Muscle of back (tissue), 3 donors: ENCODE measurements at regions not wholly inside any gene's neighbourhood (a gene's known extent, or its start where the extent isn't known, plus 50 kb on each side); places are given as distances from the start of the nearest gene placed in this dataset.
A peak's percentile ranks its signal among the peaks of the same experiment; 100 is the strongest.
"Not testable (repeated sequence)": the region's sequence is repeated elsewhere in the genome, so short reads cannot be mapped to it uniquely, and the experiment has no call there.

Experiments
- DNase-seq, 3 donors: peaks; one replicate each; pipeline versions ENCODE4 v3.0.0 to v3.0.0-alpha.2; 2013

DNA sequence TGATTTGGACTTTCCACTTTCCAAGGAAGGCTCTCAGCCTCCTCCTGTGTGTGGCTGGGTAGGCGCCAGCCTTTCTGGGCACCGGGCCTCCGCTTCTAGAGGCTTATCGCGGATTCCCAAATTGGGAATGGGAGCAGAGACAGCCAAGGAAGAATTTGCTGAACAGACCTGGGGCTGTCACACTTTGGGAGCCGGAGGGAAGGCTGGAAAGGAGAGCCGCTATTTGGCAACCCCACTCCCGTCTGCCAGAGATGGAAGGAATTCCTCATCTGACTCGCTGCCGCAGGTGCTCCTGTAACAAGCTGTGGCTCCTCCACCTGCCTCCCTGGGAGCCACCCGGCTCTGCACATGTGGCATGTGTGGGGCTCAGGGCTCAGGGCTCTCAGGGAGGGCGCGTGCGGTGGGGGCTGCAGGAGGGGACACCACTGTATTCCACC lies 50.8 kb upstream of the ECHDC3 start:
- DNase-seq = no peak

DNA sequence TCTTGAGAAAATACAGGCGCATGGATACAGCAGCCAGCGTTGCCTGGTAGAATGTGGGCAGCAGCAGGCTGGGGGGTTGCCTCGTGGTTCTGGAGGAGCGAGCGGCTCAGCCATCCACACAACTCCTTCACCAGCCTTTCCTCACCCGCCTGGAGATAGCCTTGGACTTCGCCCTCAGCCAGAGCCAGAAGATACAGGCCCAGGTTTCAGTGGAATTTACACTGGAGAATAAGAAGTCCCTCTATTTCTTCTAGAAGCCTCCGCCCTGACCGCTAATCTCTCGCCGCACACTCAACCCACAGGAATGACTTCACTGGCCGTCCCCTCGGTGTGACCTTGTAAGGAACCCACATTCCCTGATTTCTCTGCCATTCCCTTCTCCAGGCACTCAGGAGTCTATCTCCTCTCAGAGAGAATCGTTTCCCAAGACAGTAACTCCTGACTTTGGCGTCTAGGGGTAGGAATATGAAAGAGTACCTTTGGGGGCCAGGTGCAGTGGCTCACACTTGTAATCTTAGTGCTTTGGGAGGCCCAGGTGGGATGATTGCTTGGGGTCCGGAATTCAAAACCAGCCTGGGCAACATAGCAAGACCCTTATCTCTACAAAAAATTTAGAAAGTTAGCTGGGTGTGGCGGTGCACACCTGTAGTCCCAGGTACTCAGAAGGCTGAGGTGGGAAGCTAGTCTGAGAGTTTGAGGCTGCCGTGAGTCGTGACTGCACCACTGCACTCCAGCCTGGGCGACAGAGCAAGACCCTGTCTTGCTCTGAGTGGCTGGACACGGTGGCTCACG lies 52.0 kb upstream of the ECHDC3 start:
- no peak for DNase-seq

DNA sequence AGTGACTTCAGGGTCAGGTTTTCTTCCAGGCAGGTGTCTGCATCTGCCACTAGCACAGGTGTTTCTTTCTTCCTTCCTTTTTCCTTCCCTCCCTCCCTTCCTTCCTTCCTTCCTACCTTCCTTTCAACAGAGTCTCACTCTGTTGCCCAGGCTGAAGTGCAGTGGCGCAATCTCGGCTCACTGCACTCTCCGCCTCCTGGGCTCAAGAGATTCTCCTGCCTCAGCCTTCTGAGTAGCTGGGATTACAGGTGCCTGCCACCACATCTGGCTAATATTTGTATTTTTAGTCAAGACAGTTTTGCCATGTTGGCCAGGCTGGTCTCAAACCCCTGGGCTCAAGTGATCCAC lies 53.8 kb upstream of the ECHDC3 start:
- not testable (repeated sequence) for DNase-seq

DNA sequence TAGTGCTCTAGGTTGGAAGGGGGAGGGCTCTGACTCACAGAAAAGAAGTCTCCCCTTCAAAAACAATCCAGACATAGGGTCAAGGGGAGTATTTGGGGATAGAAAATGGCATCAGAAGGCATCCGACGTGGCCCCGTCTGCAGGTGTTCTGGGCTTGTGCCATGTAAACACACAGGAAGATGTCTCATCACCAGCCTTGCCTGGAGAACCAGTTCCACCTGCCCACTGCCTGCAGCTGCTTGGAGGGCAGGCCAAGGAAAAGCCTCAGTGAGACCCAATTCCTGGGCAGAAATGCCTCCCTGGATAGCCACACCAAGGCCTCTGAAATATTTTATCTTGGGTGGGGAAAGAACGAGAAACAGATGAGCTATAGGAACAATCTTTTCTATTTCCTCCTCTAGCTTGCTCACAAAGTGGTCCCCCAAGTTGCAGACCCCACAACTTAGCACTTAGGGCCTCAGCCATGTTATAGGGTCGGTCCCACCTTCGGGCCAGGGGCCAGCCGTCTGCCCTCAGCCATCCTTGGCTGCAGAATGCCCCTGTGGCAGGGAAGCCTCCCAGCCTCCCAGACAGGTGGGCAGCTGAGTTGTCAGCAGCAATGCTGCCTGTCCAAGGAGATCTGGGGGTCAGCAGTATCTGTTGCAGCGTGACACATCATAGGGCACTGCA lies 54.3 kb upstream of the ECHDC3 start:
- DNase-seq = no peak

DNA sequence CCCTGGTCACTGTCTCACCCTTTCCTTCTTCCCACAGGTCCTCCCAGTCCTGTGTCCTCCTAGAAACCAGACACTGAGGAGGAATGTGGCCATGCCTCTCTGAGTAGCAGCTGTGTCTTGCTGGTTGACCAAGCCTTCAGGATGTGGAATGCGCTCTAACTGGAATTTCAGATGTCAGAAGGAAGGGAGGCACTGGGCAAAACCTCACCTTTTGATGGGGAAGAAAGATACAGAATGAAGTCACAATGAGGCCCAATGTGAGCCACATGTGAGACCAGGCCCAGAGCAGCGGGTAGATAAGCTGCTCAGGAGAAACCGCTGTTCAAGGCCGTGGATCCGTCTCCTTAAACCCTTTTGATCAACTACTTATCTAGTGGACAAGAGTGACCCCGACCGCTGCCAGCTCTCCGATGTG lies 54.8 kb upstream of the ECHDC3 start:
- no peak for DNase-seq

DNA sequence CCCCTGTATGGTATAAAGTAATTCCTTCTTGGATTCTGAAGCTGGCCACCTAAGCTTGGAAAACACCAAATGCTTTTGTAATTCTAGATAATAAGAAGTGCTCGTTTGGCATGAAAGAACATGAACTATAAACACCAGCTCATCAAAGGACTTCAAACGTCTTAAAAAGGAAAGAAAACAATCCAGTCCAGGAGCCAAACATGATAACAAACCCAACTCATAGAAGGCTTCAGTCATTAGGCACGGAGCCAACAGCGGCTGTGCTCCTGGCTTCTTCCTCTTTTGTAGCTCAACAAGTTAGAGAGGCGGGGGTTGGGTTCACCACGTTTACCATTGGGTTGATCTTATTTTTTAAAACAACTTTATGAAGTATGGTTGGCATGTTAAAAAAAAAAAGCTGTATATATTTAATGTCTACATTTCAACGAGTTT lies 56.4 kb upstream of the ECHDC3 start:
- peak in 2 of 3 donors; percentile 48 to 52 for DNase-seq

DNA sequence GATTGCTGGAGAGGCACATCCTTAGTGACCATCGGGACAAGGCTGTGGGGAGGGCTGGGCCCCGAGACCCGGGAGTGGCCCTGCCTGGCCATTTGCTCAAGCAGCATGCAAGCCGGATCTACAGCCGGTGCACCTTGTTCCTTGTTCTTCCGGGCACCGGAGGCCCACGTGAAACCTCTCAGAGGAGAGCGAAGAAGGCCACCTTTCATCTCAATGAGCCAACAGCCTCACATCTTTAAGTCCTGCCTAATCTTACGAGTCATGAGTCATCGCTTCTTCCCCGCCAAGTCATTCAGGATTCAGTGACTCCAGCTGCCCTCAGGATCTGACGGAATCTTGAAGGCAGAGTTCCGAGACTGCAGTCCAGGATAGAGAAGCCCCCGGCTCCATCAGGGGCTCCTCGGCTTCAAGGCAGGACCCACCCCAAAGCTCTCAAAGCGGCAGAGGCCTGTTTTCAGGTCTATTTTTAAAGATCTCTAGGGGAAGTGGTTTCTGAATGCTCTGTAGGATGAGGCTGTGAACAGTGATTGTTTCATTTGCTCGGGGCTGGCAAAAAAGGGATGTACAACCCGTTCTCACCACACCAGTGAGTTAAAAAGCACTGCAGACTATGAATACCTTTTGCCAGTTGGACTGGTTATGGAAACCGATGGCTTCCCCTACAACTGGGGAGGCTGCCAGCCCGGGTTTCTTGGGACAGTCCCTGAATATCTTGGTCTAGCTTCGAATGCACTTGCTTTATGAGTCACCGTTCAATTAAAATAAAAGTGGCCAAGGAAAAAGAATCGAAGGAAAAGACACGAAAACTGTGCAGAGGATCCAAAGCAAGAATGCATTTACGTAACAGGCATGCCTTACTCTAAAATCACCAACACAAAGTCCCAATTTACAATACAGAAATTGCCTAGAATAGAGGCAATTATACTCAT lies 57.2 kb upstream of the ECHDC3 start:
- peak; percentile 47 to 74 (median 55) for DNase-seq

DNA sequence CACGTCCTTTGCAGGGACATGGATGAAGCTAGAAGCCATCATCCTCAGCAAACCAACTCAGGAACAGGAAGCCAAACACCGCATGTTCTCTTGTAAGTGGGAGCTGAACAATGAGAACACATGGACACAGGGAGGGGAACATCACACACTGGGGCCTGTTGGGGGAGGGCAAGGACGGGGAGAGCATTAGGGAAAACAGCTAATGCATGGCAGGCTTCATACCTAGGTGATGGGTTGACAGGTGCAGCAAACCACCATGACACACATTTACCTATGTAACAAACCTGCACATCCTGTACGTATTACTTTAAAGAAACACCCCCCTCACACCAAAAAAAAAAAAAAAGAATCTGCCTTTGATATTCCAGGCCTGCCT lies 57.9 kb upstream of the ECHDC3 start:
- not testable (repeated sequence) for DNase-seq

DNA sequence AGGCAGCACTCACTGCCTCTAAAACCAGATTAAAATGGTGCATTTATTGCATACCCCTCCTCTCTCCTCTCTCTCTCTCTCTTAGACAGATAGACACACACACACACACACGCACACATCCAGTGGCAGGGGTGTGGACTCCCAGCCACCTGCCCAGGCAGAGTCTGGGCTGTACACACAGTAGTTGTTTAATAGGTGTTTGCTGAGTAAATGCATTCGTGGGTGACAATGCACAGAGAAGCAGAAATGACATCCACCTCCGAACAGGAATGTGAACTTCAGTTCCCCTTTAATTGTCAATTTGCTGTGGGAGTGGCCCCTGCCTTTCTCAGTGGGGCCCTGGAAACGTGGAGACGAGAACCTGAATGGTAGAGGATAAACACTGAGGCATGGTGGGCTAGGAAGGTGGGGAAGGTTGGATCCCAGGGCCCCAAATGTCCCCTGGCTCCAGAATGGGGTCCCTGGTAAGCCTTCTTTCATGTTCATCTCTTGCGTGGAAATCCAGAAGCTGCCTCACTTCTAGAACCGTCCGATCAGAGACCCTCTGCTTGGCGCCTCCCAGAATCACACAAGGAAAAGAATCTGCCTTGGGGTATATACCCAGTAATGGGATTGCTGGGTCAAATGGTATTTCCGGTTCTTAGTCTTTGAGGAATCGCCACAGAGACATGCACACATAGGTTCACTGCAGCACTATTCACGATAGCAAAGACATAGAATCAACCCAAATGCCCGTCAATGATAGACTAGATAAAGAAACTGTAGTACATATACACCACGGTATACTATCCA lies 58.5 kb upstream of the ECHDC3 start:
- no peak for DNase-seq

DNA sequence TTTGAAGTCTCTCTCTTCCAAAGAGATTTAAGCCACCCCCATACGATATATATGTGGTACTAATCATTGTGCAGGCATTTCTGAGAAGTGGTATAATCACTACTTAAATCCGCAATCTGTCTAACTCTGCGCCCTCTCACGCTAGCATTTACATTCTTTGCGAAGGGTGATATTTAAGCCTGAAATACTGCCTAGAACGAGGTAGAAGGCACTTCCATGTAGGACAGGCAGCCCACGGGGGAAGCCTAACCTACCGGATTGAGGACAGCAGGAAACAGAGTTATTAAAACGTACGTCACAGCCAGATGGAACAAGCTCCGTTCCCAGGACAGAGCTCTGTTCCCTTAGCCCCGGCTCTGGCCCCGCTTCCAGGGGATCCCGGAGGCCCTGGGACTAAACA lies 59.3 kb upstream of the ECHDC3 start:
- DNase-seq = no peak

DNA sequence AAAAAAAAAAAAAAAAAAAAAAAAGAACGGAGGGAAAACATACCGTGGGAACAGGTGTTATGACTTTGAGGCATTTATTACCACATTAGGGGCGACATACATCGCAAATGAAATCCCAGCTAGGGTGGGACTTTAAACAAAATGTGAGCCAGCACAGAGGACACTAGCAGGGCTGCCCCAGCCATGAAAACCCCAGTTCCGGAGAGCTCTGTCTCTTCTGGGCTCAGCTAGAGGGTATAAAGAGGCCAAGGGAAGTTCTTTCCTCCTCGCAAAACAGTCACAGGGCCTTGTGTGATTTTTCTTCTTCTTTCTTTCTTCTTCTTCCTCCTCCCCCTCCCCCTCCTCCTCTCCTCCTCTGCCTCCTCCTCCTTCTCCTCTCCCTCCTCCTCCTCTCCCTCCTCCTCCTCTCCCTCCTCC lies 59.9 kb upstream of the ECHDC3 start:
- no peak for DNase-seq

DNA sequence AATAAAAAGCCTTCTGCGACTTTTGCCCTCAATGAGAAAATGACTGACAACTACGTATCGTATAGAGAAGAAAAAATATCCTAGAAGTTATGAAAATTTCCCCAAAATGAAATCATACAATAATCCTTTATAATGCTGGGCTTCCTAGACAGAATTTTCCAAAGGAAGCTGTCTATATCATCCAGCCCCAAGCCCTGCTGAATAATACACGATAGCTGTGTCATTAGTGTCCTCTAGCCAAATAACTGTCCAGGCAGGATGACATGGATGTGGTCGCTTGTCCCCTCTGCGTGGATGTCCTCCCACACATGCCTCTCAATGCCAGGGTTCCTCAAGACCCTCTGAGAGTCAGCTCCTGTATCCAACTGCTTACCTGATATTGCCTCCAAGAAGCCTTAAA lies 61.7 kb upstream of the ECHDC3 start:
- DNase-seq = no peak

DNA sequence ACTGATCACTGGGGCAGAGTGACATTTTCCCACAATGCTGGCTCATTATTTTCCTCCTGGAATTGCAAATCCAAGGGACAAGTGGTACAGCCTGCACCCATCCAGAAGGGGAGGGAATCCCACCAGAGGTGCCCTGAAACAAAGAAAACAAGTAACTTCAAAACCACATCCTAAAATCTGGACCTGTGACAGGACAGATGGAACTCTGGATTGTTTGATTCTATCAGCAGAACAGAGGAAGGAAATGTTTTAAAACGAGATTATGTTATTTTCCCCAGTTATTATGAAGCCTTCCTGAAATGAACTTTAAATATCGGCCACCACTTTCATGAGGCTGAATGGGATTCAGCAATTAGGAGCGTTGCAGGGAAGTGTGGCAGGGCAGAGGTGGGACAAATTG lies 62.2 kb upstream of the ECHDC3 start:
- no peak for DNase-seq

DNA sequence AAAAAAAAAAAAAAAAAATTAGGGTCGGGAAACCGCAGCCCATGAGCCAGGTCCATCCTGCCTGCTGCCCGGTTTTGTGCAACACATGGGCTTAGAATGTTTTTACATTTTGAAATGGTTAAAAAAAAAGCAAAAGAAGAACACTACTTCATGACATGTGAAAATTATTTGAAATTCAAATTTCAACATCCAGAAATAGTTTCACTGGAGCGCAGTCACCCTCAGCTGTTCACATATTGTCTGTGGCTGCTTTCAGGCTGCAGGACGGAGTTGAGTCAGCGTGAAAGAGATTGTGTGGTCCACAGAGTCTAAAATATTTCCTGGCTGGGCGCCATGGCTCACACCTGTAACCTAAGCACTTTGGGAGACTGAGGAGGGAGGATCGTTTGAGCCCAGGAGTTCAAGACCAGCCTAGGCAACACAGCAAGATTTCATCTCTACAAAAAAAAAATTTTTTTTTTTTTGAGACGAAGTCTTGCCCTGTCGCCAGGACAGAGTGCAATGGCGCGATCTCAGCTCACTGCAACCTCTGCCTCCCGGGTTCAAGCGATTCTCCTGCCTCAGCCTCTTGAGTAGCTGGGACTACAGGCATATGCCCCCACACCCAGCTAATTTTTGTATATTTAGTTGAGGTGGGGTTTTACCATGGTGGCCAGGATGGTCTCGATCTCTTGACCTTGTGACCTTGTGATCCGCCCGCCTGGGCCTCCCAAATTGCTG lies 63.9 kb upstream of the ECHDC3 start:
- no peak for DNase-seq

DNA sequence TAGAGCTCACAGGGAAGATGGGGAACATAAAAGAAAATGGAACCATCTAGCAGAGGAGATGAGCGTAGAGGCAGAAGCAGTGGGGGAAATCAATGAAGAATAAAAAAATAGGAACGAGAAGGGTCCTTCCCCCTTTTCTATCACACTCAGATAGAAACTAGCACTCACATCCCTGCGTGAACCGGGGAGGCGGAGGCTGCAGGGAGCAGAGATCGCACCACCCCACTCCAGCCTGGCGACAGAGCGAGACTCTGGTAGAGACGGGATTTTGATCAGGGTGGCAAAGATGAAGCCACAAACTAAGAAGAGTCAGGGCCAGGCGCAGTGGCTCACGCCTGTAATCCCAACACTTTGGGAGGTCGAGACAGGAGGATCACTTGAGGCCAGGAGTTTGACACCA lies 64.7 kb upstream of the ECHDC3 start:
- no peak for DNase-seq

DNA sequence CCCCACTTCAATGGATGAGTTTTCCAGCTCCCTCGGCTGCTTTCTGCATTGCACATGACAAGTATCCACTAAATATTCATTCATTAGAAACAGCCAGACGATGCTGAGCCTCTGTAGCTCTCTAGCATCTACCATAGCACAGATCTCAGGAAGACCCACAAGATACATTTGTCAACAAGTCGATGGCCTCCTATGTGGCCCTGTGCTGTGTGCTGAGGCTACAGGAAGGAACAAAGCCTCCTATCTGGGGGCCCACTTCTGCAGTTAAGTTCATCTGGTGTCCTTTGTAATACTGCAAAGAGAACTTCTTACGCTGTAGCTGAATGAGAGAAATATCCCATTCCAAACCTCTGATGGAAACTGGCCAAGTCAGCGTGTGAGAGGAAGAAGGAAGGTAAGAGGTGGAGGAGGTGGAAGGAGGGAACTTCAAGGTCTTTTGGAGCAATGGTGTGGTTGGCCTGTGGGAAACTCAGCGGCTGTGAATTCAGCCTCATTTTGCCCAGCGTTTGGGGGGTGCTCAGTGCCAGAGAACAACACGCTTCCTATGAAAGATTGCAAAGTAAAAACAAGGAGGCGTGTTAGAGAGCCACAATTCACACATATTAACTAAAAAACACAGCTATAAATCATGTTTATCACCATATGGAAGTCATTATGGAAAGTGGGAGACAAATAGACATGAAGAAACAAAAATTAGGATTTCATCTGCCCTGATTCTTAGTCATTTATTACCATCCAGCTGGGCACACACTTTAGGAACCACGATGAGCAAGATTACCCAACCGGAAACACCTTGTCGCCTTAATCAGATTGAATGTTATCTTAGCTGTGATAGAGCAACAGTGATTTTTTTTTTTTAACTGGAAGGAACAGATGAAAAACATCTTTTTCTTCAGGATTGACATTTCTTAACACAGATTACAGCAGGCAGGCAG lies 62.2 kb upstream of the USP6NL start:
- DNase-seq = no peak

DNA sequence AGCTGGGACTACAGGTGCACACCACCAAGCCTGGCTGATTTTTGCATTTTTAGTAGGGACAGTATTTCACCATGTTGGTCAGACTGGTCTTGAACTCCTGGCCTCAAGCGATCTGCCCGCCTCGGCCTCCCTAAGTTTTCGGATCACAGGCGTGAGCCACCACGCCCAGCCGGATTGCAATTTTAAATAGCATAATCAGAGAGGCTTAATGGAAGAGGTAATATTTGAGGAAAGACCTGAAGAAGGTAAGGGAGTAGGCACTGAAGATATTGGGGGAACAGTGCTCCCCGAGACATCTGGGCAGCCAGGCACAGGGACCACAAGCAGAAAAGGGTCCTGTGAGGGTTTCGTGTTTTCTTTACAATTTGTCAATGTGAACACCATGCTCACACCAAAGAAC lies 61.4 kb upstream of the USP6NL start:
- DNase-seq = no peak

DNA sequence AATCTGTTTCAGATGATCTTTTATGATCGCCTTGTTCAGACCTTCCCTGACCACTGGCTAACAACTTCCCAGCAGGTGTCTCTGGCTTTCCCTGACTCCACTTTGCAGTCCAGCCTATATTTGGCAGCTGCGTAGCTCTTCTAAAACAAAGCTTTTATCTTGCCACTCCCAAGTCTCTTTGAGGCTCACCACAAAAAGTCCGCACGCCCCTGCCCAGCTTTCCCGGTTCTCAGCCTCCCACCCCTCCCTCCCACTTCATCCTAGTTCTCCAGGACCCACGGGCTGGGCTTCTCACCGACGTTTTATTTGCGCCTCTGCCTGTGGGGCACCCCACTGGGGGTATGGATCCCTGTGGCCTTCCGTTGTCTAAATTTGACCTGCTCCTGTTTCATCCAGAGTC lies 58.9 kb upstream of the USP6NL start:
- no peak for DNase-seq

DNA sequence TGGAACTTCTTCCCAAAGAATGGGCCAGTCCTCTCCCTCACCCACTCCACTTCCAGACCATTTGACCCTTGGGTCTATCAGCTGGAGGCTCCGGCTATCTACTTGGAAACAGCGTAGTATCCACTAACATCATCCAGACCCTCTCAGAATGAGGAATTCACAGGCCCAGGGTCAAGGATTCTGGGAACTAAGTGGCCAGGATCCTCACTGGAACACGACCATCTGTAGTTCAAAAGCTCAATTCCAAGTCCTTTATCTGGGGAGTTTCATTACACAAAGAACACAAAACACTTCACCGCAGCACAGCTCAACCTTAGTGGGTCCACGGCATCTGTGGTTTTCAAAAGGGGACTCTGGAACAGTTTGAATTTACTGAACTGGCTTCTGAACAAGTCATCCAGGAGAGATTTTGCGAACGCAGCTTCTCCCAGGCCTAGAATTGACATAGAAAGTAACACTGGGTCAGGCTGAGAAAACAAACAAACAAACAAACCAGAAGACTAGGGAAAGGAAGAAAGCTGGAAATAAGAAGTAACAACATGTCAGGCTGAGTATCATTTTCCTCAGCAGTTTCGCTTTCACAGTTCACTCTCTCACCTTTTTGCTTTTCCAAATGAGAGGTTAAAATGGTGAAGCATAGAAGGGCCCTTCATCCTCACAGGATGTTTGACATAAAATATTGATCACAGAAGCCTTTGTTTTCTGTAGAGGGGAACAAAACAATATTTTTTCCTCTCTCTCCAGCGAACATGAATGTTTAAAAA lies 57.6 kb upstream of the USP6NL start:
- no peak for DNase-seq
